Colonic mucosa (tissue), 4 donors: ENCODE measurements at regions not wholly inside any gene's neighbourhood (a gene's known extent, or its start where the extent isn't known, plus 50 kb on each side); places are given as distances from the start of the nearest gene placed in this dataset.

Source experiments
- DNase-seq: peaks from one replicate; pipeline ENCODE4 v3.0.0-alpha.2; 2020
- H3K27ac ChIP-seq: fragments of 200-600 bp; one replicate; pipeline ENCODE4 v1.8.0; 2021
- H3K27me3 ChIP-seq: fragments of 200-600 bp; one replicate; pipeline ENCODE4 v1.8.0; 2021
- H3K36me3 ChIP-seq: fragments of 200-600 bp; one replicate; pipeline ENCODE4 v1.8.0; 2021
- H3K4me1 ChIP-seq: fragments of 200-600 bp; one replicate; pipeline ENCODE4 v1.8.0; 2021; ENCODE audit warnings: mild to moderate bottlenecking
- H3K4me3 ChIP-seq: fragments of 200-600 bp; one replicate; pipeline ENCODE4 v1.8.0; 2021
- H3K9ac ChIP-seq, 2 donors: one replicate each; pipeline ENCODE4 v1.7.0; 2013; ENCODE audit warnings: control low read depth in 2 of 2, low read depth in 2 of 2, low read length in 2 of 2
- H3K9me3 ChIP-seq: fragments of 200-600 bp; one replicate; pipeline ENCODE4 v1.8.0; 2021
- CTCF ChIP-seq: fragments of 200-600 bp; IDR thresholded peaks from one replicate; pipeline ENCODE4 v1.8.0; 2022; ENCODE audit warnings: antibody characterized with exemption, mild to moderate bottlenecking
- intact Hi-C: fragments of 100-400 bp; cut with DNase I; formaldehyde crosslinking; loops from one replicate; pipeline ENCODE4 v1.14.1; 2022
- donor health status: healthy.
- donor health status: DM: no; HTN: no; CAD: no.
- donor health status: DM: no; HTN: no; CAD: no.

GRCh38 chr9:20092561-20092960 is 303.7 kb upstream of the SLC24A2 start:
- Histone ChIP-seq H3K27ac (no peak overlapping the region), H3K9me3 (no peaks in the 10 kb centered on the region), H3K36me3 (no peaks in the 10 kb centered on the region), H3K9ac (no peak overlapping the region), H3K27me3 (no peaks in the 10 kb centered on the region), H3K4me1 (no peaks in the 10 kb centered on the region), H3K4me3 (no peak overlapping the region)
- intact Hi-C loops = no loop called here
- no peak for DNase-seq
- no peak for TF ChIP-seq CTCF

- no peaks in the 10 kb centered on the region for H3K4me1 ChIP-seq
- H3K9me3 ChIP-seq = no peaks in the 10 kb centered on the region
- no peak overlapping the region for H3K4me3 ChIP-seq
- intact Hi-C loops = no loop called here
- H3K27ac ChIP-seq = no peak overlapping the region
- TF ChIP-seq CTCF = no peak
- no peaks in the 10 kb centered on the region for H3K36me3 ChIP-seq
- no peaks in the 10 kb centered on the region for H3K27me3 ChIP-seq
- no peak overlapping the region for H3K9ac ChIP-seq
- DNase-seq = no peak
Measured at GRCh38 chr9:20087481-20087880, 298.6 kb upstream of the SLC24A2 start.

- H3K36me3 ChIP-seq = no peaks in the 10 kb centered on the region
- no peaks in the 10 kb centered on the region for H3K4me1 ChIP-seq
- no peak overlapping the region for H3K4me3 ChIP-seq
- no peaks in the 10 kb centered on the region for H3K9me3 ChIP-seq
- no peaks in the 10 kb centered on the region for H3K27me3 ChIP-seq
- TF ChIP-seq CTCF = no peak
- no peak overlapping the region for H3K27ac ChIP-seq
- DNase-seq = no peak
- intact Hi-C loops = no loop called here
- no peak overlapping the region for H3K9ac ChIP-seq
Measured at GRCh38 chr9:20085842-20086241, 297.0 kb upstream of the SLC24A2 start.

- H3K36me3 ChIP-seq = no peaks in the 10 kb centered on the region
- H3K9ac ChIP-seq = no peak overlapping the region
- no peaks in the 10 kb centered on the region for H3K4me1 ChIP-seq
- H3K27ac ChIP-seq = no peak overlapping the region
- DNase-seq = no peak
- H3K9me3 ChIP-seq = no peaks in the 10 kb centered on the region
- no peak overlapping the region for H3K4me3 ChIP-seq
- H3K27me3 ChIP-seq = no peaks in the 10 kb centered on the region
- TF ChIP-seq CTCF = no peak
- intact Hi-C loops = no loop called here
Measured at GRCh38 chr9:20084125-20084524, 295.3 kb upstream of the SLC24A2 start.

- intact Hi-C loops = no loop called here
- no peaks in the 10 kb centered on the region for H3K27me3 ChIP-seq
- H3K4me3 ChIP-seq = no peak overlapping the region
- DNase-seq = no peak
- no peaks in the 10 kb centered on the region for H3K9me3 ChIP-seq
- no peak overlapping the region for H3K9ac ChIP-seq
- H3K4me1 ChIP-seq = no peaks in the 10 kb centered on the region
- TF ChIP-seq CTCF = no peak
- H3K27ac ChIP-seq = no peak overlapping the region
- no peaks in the 10 kb centered on the region for H3K36me3 ChIP-seq
Measured at GRCh38 chr9:20083390-20083789, 294.6 kb upstream of the SLC24A2 start.

GRCh38 chr9:20082831-20083230 is 294.0 kb upstream of the SLC24A2 start:
- no peak for DNase-seq
- Histone ChIP-seq H3K27me3 (no peaks in the 10 kb centered on the region), H3K36me3 (no peaks in the 10 kb centered on the region), H3K9ac (no peak overlapping the region), H3K27ac (no peak overlapping the region), H3K4me3 (no peak overlapping the region), H3K9me3 (no peaks in the 10 kb centered on the region), H3K4me1 (no peaks in the 10 kb centered on the region)
- TF ChIP-seq CTCF = no peak
- intact Hi-C loops = no loop called here
